HCT116 (cell line): ENCODE measurements at regions not wholly inside any gene's neighbourhood (a gene's known extent, or its start where the extent isn't known, plus 50 kb on each side); places are given as distances from the start of the nearest gene placed in this dataset.

Experiments used
- ATAC-seq: fragments of 200-7000 bp; cut with Tn5 transposase; 2 replicates; pipeline ENCODE4 v1.9.1; 2020; ENCODE audit warnings: mild to moderate bottlenecking, moderate library complexity
- BruUV-seq: library from RNA; stranded (reverse); fragments of 400-500 nt; replicated peaks from 2 replicates; lab custom pipeline; 2021; lab: Mats Ljungman, UMichigan
- CTCF ChIA-PET: fragments of 300-600 bp; sonication (Branson Sonifier 250); formaldehyde crosslinking; loops from one replicate; lab custom pipeline; 2021; ENCODE audit warnings: antibody characterized with exemption; lab: Charles Lee
- POLR2A ChIA-PET: fragments of 300-600, 350-600 bp; sonication (Branson Sonifier 250); formaldehyde crosslinking; loops from one replicate; lab custom pipeline; 2021; ENCODE audit warnings: antibody characterized with exemption; lab: Charles Lee
- RAD21 ChIA-PET, 2 experiments: fragments of 300-600 bp; sonication (Branson Sonifier 250); formaldehyde crosslinking; loops; one replicate each; lab custom pipeline; 2023; ENCODE audit warnings: low total read pairs in 2 of 2; ENCODE audit not compliant: uncharacterized antibody in 2 of 2, unreplicated experiment in 2 of 2, low non-redundant PET in 1 of 2; lab: Charles Lee
- DNase-seq: peaks from one replicate; pipeline ENCODE4 v3.0.0-alpha.2; 2010; ENCODE audit warnings: low read depth, low spot score
- H2AFZ ChIP-seq: fragments of 200-600 bp; shearing (Covaris generic), sonication (generic); 2 replicates; pipeline ENCODE4 v1.6.1; 2017; ENCODE audit warnings: low read depth, mixed run types, mixed read lengths, antibody characterized with exemption, low read length; ENCODE audit not compliant: poor library complexity, severe bottlenecking
- H3K27ac ChIP-seq: 2 replicates; pipeline ENCODE4 v1.5.1; 2012; ENCODE audit warnings: low read depth, low read length
- H3K27me3 ChIP-seq: fragments of 200-600 bp; sonication (generic); 2 replicates; pipeline ENCODE4 v1.6.1; 2016; ENCODE audit warnings: mixed run types, low read length, mixed read lengths; ENCODE audit not compliant: insufficient read depth
- H3K36me3 ChIP-seq, 2 experiments: fragments of 200-500 bp in 1 of 2; fragments of 200-600 bp in 1 of 2; sonication (Bioruptor generic) in 1 of 2; sonication (generic) in 1 of 2; 2 replicates each; pipeline versions ENCODE4 v1.5.1 to v1.6.1; 2014 to 2016; ENCODE audit warnings: low read length in 2 of 2, inconsistent platforms in 1 of 2, mixed read lengths in 1 of 2, mixed run types in 1 of 2; ENCODE audit not compliant: insufficient read depth in 2 of 2, control insufficient read depth in 1 of 2
- H3K4me1 ChIP-seq, 2 experiments: fragments of 200-600 bp in 1 of 2; sonication (generic) in 1 of 2; 2 replicates each; pipeline versions ENCODE4 v1.5.1 to v1.6.1; 2012 to 2017; ENCODE audit warnings: low read length in 2 of 2, inconsistent platforms in 1 of 2, mild to moderate bottlenecking in 1 of 2, mixed read lengths in 1 of 2, mixed run types in 1 of 2, moderate library complexity in 1 of 2; ENCODE audit not compliant: insufficient read depth in 2 of 2, control insufficient read depth in 1 of 2
- H3K4me2 ChIP-seq: fragments of 200-600 bp; sonication (generic); 2 replicates; pipeline ENCODE4 v1.6.1; 2017; ENCODE audit warnings: mixed run types, low read length, mixed read lengths
- H3K4me3 ChIP-seq, 2 experiments: fragments of 200-600 bp in 1 of 2; sonication (generic) in 1 of 2; replicated peaks in 1 of 2; 2 replicates each; pipeline ENCODE4 v1.5.1; 2011 to 2016; ENCODE audit warnings: low read length in 2 of 2, control low read depth in 1 of 2, low read depth in 1 of 2, mild to moderate bottlenecking in 1 of 2, mixed read lengths in 1 of 2, mixed run types in 1 of 2
- H3K79me2 ChIP-seq: fragments of 200-600 bp; sonication (generic); 2 replicates; pipeline ENCODE4 v1.6.1; 2017; ENCODE audit warnings: mild to moderate bottlenecking, mixed run types, low read length, moderate library complexity, mixed read lengths; ENCODE audit not compliant: insufficient read depth
- H3K9ac ChIP-seq: fragments of 200-600 bp; sonication (generic); 2 replicates; pipeline ENCODE4 v1.6.1; 2016; ENCODE audit warnings: low read length, mixed read lengths
- H3K9me2 ChIP-seq: fragments of 200-600 bp; sonication (generic), shearing (Covaris generic); 2 replicates; pipeline ENCODE4 v1.6.1; 2017; ENCODE audit warnings: mixed run types, mild to moderate bottlenecking, moderate library complexity; ENCODE audit not compliant: insufficient read depth
- H3K9me3 ChIP-seq, 2 experiments: fragments of 200-500 bp in 1 of 2; fragments of 200-600 bp in 1 of 2; sonication (Bioruptor generic) in 1 of 2; sonication (generic) in 1 of 2; 2 replicates each; pipeline ENCODE4 v1.6.1; 2014 to 2017; ENCODE audit warnings: low read length in 2 of 2, mixed read lengths in 2 of 2, inconsistent platforms in 1 of 2, low read depth in 1 of 2, mild to moderate bottlenecking in 1 of 2, mixed run types in 1 of 2, moderate library complexity in 1 of 2; ENCODE audit not compliant: control insufficient read depth in 1 of 2, insufficient read depth in 1 of 2
- H4K20me1 ChIP-seq: fragments of 200-600 bp; sonication (generic), shearing (Covaris generic); 2 replicates; pipeline ENCODE4 v1.6.1; 2017; ENCODE audit warnings: mixed run types, mild to moderate bottlenecking, moderate library complexity; ENCODE audit not compliant: insufficient read depth
- CEBPB ChIP-seq: IDR thresholded peaks from 2 replicates; pipeline ENCODE4 v1.6.1; 2012; ENCODE audit warnings: low read depth
- EGR1 ChIP-seq: IDR thresholded peaks from 2 replicates; pipeline ENCODE4 v1.6.1; 2012; ENCODE audit warnings: low read depth
- ELF1 ChIP-seq: IDR thresholded peaks from 2 replicates; pipeline ENCODE4 v1.6.1; 2012; ENCODE audit warnings: low read depth, borderline replicate concordance
- POLR2AphosphoS5 ChIP-seq: IDR thresholded peaks from 2 replicates; pipeline ENCODE4 v1.6.1; 2011; ENCODE audit warnings: mild to moderate bottlenecking, low read depth, low read length, moderate library complexity
- SIN3A ChIP-seq: IDR thresholded peaks from 2 replicates; pipeline ENCODE4 v1.6.1; 2012; ENCODE audit warnings: low read depth
- SP1 ChIP-seq: IDR thresholded peaks from 2 replicates; pipeline ENCODE4 v1.6.1; 2012; ENCODE audit warnings: low read depth
- YY1 ChIP-seq: IDR thresholded peaks from 2 replicates; pipeline ENCODE4 v1.6.1; 2011; ENCODE audit warnings: low read length, low read depth, moderate library complexity, mild to moderate bottlenecking; ENCODE audit not compliant: insufficient replicate concordance; ENCODE audit errors: extremely low read depth
- ZFX ChIP-seq: fragments of 450-650 bp; IDR thresholded peaks from 2 replicates; pipeline ENCODE4 v1.6.1; 2017
- ZNF274 ChIP-seq: fragments of 200-500 bp; sonication (Bioruptor generic); IDR thresholded peaks from 2 replicates; pipeline ENCODE4 v1.6.1; 2014; ENCODE audit warnings: mild to moderate bottlenecking, low read depth, low read length, inconsistent platforms
- intact Hi-C: fragments of 100-400 bp; cut with micrococcal nuclease; formaldehyde crosslinking; loops from 2 replicates; pipeline ENCODE4 v1.10.0; 2022
- TF ChIP-seq, protein P1 (sequence below): IDR thresholded peaks from 2 replicates; pipeline ENCODE4 v1.6.1; 2012
- TF ChIP-seq, protein P2 (sequence below): IDR thresholded peaks from 2 replicates; pipeline ENCODE4 v1.6.1; 2011; ENCODE audit warnings: mild to moderate bottlenecking, low read length, moderate library complexity; ENCODE audit not compliant: insufficient replicate concordance; ENCODE audit errors: extremely low read depth

DNA sequence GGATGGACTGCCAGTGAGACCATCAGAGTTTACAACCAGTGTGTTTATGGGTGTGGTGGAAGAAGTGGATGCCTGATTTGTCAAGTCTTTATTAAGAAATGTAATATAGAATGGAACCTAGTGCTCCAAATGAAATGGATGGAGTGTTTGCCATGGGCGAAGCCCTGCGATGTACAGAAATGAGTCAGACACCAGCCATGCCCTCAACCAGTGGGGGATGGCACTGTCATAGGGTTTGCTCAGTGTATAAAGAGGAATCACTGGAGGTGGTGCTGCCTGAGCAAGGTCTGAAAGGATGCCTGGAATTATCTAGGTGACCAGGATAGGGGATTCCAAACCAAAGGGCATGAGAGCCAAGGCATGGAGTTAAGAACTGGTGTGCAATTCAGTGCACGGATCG is 120.9 kb upstream of the MTNR1B start:
- H3K4me2 ChIP-seq, result no peak overlapping the region
- H3K4me3 ChIP-seq, result no peak overlapping the region
- ATAC-seq (no peak), DNase-seq (no peak)
- ChIA-PET CTCF (no interaction called here), POLR2A (no interaction called here), RAD21 (no interaction called here)
- no peaks in the 10 kb centered on the region for H3K79me2 ChIP-seq
- no peak for TF ChIP-seq CEBPB
- no peak for TF ChIP-seq ELF1
- no peak for TF ChIP-seq SP1
- no peak for TF ChIP-seq ZNF274
- TF ChIP-seq POLR2AphosphoS5, result no peak
- no peaks in the 10 kb centered on the region for H3K4me1 ChIP-seq
- H4K20me1 ChIP-seq, result no peaks in the 10 kb centered on the region
- H3K9me3 ChIP-seq, result no peaks in the 10 kb centered on the region
- H2AFZ ChIP-seq, result no peak overlapping the region
- H3K27me3 ChIP-seq, result 0 out of 2 replicates have a peak, but pooled peaks cover 3% of the 10 kb centered on the region
- BruUV-seq, result no TSS peak
- H3K27ac ChIP-seq, result no peak overlapping the region
- no peaks in the 10 kb centered on the region for H3K36me3 ChIP-seq
- H3K9ac ChIP-seq, result no peak overlapping the region
- no peaks in the 10 kb centered on the region for H3K9me2 ChIP-seq
- intact Hi-C loops, result no loop called here

DNA sequence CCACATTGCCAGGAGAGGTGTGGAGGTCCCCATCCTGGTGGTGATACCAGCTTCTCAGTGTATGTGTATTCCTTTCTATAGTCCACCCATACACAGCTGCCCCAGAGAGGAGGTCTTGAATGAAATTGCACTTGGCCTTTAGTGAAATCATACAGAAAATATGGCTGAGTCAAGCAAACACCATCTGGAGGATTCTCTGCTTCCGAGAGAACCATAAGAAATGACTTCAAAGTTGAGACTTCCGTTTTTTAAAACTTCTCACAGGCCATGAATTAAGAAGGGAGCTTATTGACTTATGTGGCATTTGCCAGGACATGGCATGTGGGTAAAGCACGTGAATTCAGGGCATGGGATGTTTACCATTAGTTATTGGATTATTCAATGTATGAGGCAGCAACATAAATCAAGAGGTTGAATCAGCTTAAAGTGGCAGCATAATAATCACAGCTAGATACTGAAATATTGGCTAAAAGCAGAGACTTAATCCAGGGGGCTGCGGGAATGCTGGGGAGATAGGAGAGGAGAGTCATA is 119.1 kb upstream of the MTNR1B start:
- H3K27ac ChIP-seq, result no peak overlapping the region
- RAD21 ChIA-PET, result no interaction called here
- H2AFZ ChIP-seq, result no peak overlapping the region
- ATAC-seq (no peak), DNase-seq (no peak)
- no peaks in the 10 kb centered on the region for H3K9me3 ChIP-seq
- no peaks in the 10 kb centered on the region for H4K20me1 ChIP-seq
- H3K27me3 ChIP-seq, result 0 out of 2 replicates have a peak, but pooled peaks cover 3% of the 10 kb centered on the region
- H3K4me3 ChIP-seq, result no peak overlapping the region
- intact Hi-C loops, result no loop called here
- H3K4me2 ChIP-seq, result no peak overlapping the region
- H3K9me2 ChIP-seq, result no peaks in the 10 kb centered on the region
- POLR2A ChIA-PET, result no interaction called here
- TF ChIP-seq ZFX (no peak), SIN3A (no peak), ELF1 (no peak), EGR1 (no peak), CEBPB (no peak), YY1 (no peak)
- TF ChIP-seq, protein P1, sequence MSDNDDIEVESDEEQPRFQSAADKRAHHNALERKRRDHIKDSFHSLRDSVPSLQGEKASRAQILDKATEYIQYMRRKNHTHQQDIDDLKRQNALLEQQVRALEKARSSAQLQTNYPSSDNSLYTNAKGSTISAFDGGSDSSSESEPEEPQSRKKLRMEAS, result no peak
- TF ChIP-seq, protein P2, sequence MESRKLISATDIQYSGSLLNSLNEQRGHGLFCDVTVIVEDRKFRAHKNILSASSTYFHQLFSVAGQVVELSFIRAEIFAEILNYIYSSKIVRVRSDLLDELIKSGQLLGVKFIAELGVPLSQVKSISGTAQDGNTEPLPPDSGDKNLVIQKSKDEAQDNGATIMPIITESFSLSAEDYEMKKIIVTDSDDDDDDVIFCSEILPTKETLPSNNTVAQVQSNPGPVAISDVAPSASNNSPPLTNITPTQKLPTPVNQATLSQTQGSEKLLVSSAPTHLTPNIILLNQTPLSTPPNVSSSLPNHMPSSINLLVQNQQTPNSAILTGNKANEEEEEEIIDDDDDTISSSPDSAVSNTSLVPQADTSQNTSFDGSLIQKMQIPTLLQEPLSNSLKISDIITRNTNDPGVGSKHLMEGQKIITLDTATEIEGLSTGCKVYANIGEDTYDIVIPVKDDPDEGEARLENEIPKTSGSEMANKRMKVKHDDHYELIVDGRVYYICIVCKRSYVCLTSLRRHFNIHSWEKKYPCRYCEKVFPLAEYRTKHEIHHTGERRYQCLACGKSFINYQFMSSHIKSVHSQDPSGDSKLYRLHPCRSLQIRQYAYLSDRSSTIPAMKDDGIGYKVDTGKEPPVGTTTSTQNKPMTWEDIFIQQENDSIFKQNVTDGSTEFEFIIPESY, result no peak
- no peaks in the 10 kb centered on the region for H3K4me1 ChIP-seq
- no peaks in the 10 kb centered on the region for H3K79me2 ChIP-seq
- CTCF ChIA-PET, result no interaction called here
- no peaks in the 10 kb centered on the region for H3K36me3 ChIP-seq
- no peak overlapping the region for H3K9ac ChIP-seq
- BruUV-seq, result no TSS peak
